ENCODE measurements at regions not wholly inside any gene's neighbourhood (a gene's known extent, or its start where the extent isn't known, plus 50 kb on each side); places are given as distances from the start of the nearest gene placed in this dataset.

- Mint-ChIP-seq H3K4me1 (ENCODE audit: low read depth, unreplicated experiment) (peaks cover 3% of the 10 kb centered on the region), H3K27ac (ENCODE audit: unreplicated experiment) (no peak overlapping the region), H3K4me3 (ENCODE audit: unreplicated experiment) (no peak overlapping the region), H3K9me3 (ENCODE audit: unreplicated experiment) (no peaks in the 10 kb centered on the region), H3K27me3 (ENCODE audit: low read depth, unreplicated experiment) (no peaks in the 10 kb centered on the region), H3K36me3 (ENCODE audit: low read depth, unreplicated experiment) (no peaks in the 10 kb centered on the region)
- H4K20me1 ChIP-seq (ENCODE audit: insufficient read depth, low read length): no peaks in the 10 kb centered on the region
- no peaks in the 10 kb centered on the region for H3K79me2 ChIP-seq (ENCODE audit: insufficient read depth, low read length)
- DNase-seq (ENCODE audit: low read depth) (no peak), FAIRE-seq (no peak)
- TF ChIP-seq EZH2 (IDR thresholded peaks at IDR 0.05; ENCODE audit: insufficient read depth, low read length): no peak
- TF ChIP-seq, protein P1, sequence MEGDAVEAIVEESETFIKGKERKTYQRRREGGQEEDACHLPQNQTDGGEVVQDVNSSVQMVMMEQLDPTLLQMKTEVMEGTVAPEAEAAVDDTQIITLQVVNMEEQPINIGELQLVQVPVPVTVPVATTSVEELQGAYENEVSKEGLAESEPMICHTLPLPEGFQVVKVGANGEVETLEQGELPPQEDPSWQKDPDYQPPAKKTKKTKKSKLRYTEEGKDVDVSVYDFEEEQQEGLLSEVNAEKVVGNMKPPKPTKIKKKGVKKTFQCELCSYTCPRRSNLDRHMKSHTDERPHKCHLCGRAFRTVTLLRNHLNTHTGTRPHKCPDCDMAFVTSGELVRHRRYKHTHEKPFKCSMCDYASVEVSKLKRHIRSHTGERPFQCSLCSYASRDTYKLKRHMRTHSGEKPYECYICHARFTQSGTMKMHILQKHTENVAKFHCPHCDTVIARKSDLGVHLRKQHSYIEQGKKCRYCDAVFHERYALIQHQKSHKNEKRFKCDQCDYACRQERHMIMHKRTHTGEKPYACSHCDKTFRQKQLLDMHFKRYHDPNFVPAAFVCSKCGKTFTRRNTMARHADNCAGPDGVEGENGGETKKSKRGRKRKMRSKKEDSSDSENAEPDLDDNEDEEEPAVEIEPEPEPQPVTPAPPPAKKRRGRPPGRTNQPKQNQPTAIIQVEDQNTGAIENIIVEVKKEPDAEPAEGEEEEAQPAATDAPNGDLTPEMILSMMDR (IDR thresholded peaks at IDR 0.05; ENCODE audit: insufficient read depth, low read depth, low read length): no peak
- H3K4me2 ChIP-seq (ENCODE audit: low read length): no peak overlapping the region
- H3K27ac ChIP-seq (ENCODE audit: low read depth, low read length): no peak overlapping the region
- no peak overlapping the region for H3K9ac ChIP-seq (ENCODE audit: low read length)
- no peaks in the 10 kb centered on the region for H3K4me1 ChIP-seq (ENCODE audit: insufficient read depth, low read length)
- H3K27me3 ChIP-seq (ENCODE audit: insufficient read depth, low read length): no peaks in the 10 kb centered on the region
- no peaks in the 10 kb centered on the region for H3K36me3 ChIP-seq (ENCODE audit: insufficient read depth, low read length)
- no peak overlapping the region for H3K4me3 ChIP-seq (ENCODE audit: insufficient read depth, low read depth, low read length)
- no peak overlapping the region for H2AFZ ChIP-seq (ENCODE audit: low read depth, low read length)
- no peaks in the 10 kb centered on the region for H3K9me3 ChIP-seq (ENCODE audit: insufficient read depth, low read depth, low read length)
Observed at GRCh38 chr11:128273736-128274135, 313.6 kb downstream of the ETS1 start.

DNA sequence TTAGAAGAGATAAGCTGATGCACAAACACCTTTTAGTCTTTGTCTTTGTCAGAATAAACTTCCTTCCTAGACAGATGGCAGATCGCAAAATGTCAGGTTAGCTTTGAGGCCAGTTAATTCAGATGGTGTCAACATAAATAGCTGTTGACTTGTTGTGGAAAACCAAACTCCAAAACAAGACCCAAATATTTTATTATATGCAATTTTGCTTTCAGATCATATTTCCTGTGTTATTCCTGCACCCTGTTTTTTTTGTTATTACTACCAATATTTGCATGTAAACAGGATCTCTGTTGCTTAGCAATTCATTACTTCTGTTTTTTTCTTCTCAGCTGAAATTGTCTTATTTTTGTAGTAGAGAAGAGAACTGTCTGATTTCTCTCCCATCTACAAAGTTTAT is 316.0 kb downstream of the ETS1 start:
- Histone ChIP-seq H3K4me2 (ENCODE audit: low read length) (no peak overlapping the region), H2AFZ (ENCODE audit: low read depth, low read length) (no peak overlapping the region), H3K4me3 (ENCODE audit: insufficient read depth, low read depth, low read length) (no peak overlapping the region), H3K9ac (ENCODE audit: low read length) (no peak overlapping the region), H3K36me3 (ENCODE audit: insufficient read depth, low read length) (no peaks in the 10 kb centered on the region), H3K79me2 (ENCODE audit: insufficient read depth, low read length) (no peaks in the 10 kb centered on the region), H3K27me3 (ENCODE audit: insufficient read depth, low read length) (no peaks in the 10 kb centered on the region), H4K20me1 (ENCODE audit: insufficient read depth, low read length) (no peaks in the 10 kb centered on the region), H3K4me1 (ENCODE audit: insufficient read depth, low read length) (no peaks in the 10 kb centered on the region), H3K9me3 (ENCODE audit: insufficient read depth, low read depth, low read length) (no peaks in the 10 kb centered on the region), H3K27ac (ENCODE audit: low read depth, low read length) (no peak overlapping the region)
- Mint-ChIP-seq H3K4me3 (ENCODE audit: unreplicated experiment) (no peak overlapping the region), H3K27me3 (ENCODE audit: low read depth, unreplicated experiment) (no peaks in the 10 kb centered on the region), H3K4me1 (ENCODE audit: low read depth, unreplicated experiment) (no peaks in the 10 kb centered on the region), H3K9me3 (ENCODE audit: unreplicated experiment) (no peaks in the 10 kb centered on the region), H3K27ac (ENCODE audit: unreplicated experiment) (no peak overlapping the region), H3K36me3 (ENCODE audit: low read depth, unreplicated experiment) (no peaks in the 10 kb centered on the region)
- TF ChIP-seq EZH2 (IDR thresholded peaks at IDR 0.05; ENCODE audit: insufficient read depth, low read length): no peak
- TF ChIP-seq, protein P1 (IDR thresholded peaks at IDR 0.05; ENCODE audit: insufficient read depth, low read depth, low read length): no peak
- FAIRE-seq (no peak), DNase-seq (ENCODE audit: low read depth) (no peak)

- no peaks in the 10 kb centered on the region for H3K27me3 ChIP-seq (ENCODE audit: insufficient read depth, low read length)
- DNase-seq (ENCODE audit: low read depth) (no peak), FAIRE-seq (no peak)
- Mint-ChIP-seq H3K27ac (ENCODE audit: unreplicated experiment) (no peak overlapping the region), H3K27me3 (ENCODE audit: low read depth, unreplicated experiment) (no peaks in the 10 kb centered on the region), H3K4me3 (ENCODE audit: unreplicated experiment) (no peak overlapping the region), H3K4me1 (ENCODE audit: low read depth, unreplicated experiment) (no peaks in the 10 kb centered on the region), H3K36me3 (ENCODE audit: low read depth, unreplicated experiment) (no peaks in the 10 kb centered on the region), H3K9me3 (ENCODE audit: unreplicated experiment) (no peaks in the 10 kb centered on the region)
- H3K27ac ChIP-seq (ENCODE audit: low read depth, low read length): no peak overlapping the region
- H3K4me2 ChIP-seq (ENCODE audit: low read length): no peak overlapping the region
- H4K20me1 ChIP-seq (ENCODE audit: insufficient read depth, low read length): no peaks in the 10 kb centered on the region
- H3K4me1 ChIP-seq (ENCODE audit: insufficient read depth, low read length): no peaks in the 10 kb centered on the region
- TF ChIP-seq EZH2 (IDR thresholded peaks at IDR 0.05; ENCODE audit: insufficient read depth, low read length): no peak
- TF ChIP-seq, protein P1 (IDR thresholded peaks at IDR 0.05; ENCODE audit: insufficient read depth, low read depth, low read length): no peak
- no peak overlapping the region for H2AFZ ChIP-seq (ENCODE audit: low read depth, low read length)
- no peak overlapping the region for H3K9ac ChIP-seq (ENCODE audit: low read length)
- H3K79me2 ChIP-seq (ENCODE audit: insufficient read depth, low read length): no peaks in the 10 kb centered on the region
- no peaks in the 10 kb centered on the region for H3K36me3 ChIP-seq (ENCODE audit: insufficient read depth, low read length)
- no peak overlapping the region for H3K4me3 ChIP-seq (ENCODE audit: insufficient read depth, low read depth, low read length)
- H3K9me3 ChIP-seq (ENCODE audit: insufficient read depth, low read depth, low read length): no peaks in the 10 kb centered on the region
Observed at GRCh38 chr11:128269466-128269865, 317.9 kb downstream of the ETS1 start.

All from astrocyte (in vitro differentiated cells and primary cell).